ENCODE measurements at regions not wholly inside any gene's neighbourhood (a gene's known extent, or its start where the extent isn't known, plus 50 kb on each side); places are given as distances from the start of the nearest gene placed in this dataset.

- no peak for FAIRE-seq
Measured at GRCh38 chr5:92459654-92460053, 1076.5 kb upstream of the ARRDC3 start.

- no peak for FAIRE-seq
Measured at GRCh38 chr5:92455011-92455410, 1071.9 kb upstream of the ARRDC3 start.

- FAIRE-seq = no peak
Measured at GRCh38 chr5:92444888-92445287, 1061.8 kb upstream of the ARRDC3 start.

GRCh38 chr5:92435781-92436180 is 1052.7 kb upstream of the ARRDC3 start:
- no peak for FAIRE-seq

GRCh38 chr5:92429646-92430045 is 1046.5 kb upstream of the ARRDC3 start:
- no peak for FAIRE-seq

GRCh38 chr5:92428415-92428814 is 1045.3 kb upstream of the ARRDC3 start:
- no peak for FAIRE-seq

- FAIRE-seq = no peak
Measured at GRCh38 chr5:92424785-92425426, 1041.8 kb upstream of the ARRDC3 start.

GRCh38 chr5:92421942-92422341 is 1038.8 kb upstream of the ARRDC3 start:
- no peak for FAIRE-seq

GRCh38 chr5:92421196-92421595 is 1038.1 kb upstream of the ARRDC3 start:
- FAIRE-seq = no peak

- FAIRE-seq = no peak
Measured at GRCh38 chr5:92419261-92419660, 1036.1 kb upstream of the ARRDC3 start.

GRCh38 chr5:92418341-92418740 is 1035.2 kb upstream of the ARRDC3 start:
- FAIRE-seq = no peak

GRCh38 chr5:92409134-92409533 is 1026.0 kb upstream of the ARRDC3 start:
- no peak for FAIRE-seq

GRCh38 chr5:92402956-92403702 is 1020.0 kb upstream of the ARRDC3 start:
- no peak for FAIRE-seq

- no peak for FAIRE-seq
Measured at GRCh38 chr5:92402045-92402444, 1018.9 kb upstream of the ARRDC3 start.

- no peak for FAIRE-seq
Measured at GRCh38 chr5:92401492-92401891, 1018.4 kb upstream of the ARRDC3 start.

GRCh38 chr5:92394936-92395335 is 1011.8 kb upstream of the ARRDC3 start:
- no peak for FAIRE-seq

- FAIRE-seq = no peak
Measured at GRCh38 chr5:92390657-92391056, 1007.5 kb upstream of the ARRDC3 start.

- no peak for FAIRE-seq
Measured at GRCh38 chr5:92380069-92380770, 997.1 kb upstream of the ARRDC3 start.

- no peak for FAIRE-seq
Measured at GRCh38 chr5:92378966-92379611, 996.0 kb upstream of the ARRDC3 start.

GRCh38 chr5:92374859-92375258 is 991.7 kb upstream of the ARRDC3 start:
- FAIRE-seq = no peak

- no peak for FAIRE-seq
Measured at GRCh38 chr5:92372766-92373165, 989.6 kb upstream of the ARRDC3 start.

- no peak for FAIRE-seq
Measured at GRCh38 chr5:92371889-92372235, 988.7 kb upstream of the ARRDC3 start.

GRCh38 chr5:92371171-92371888 is 988.2 kb upstream of the ARRDC3 start:
- no peak for FAIRE-seq
